ENCODE measurements at regions not wholly inside any gene's neighbourhood (a gene's known extent, or its start where the extent isn't known, plus 50 kb on each side); places are given as distances from the start of the nearest gene placed in this dataset.

DNA sequence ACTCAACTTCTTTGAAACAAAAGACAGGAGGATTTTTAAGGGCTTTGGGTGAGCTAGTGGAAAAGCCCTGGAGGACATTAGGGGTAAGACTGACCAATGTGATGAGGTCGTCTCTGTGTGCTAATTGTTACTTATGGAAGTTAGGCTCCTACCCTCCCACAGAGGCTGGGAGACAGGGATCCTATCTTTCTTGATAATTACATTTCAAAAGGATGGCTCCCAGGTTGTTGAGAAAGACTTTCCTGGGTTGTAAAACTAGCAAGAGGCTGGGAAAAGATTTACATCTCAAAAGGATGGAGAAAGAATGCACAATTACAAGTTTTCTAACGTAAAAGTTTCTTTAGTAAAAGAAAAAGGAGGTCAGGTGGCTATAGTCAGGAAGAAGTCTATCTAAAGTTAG lies 605.8 kb upstream of the GOT2 start:
- Histone ChIP-seq H3K27ac (ENCODE audit: control insufficient read depth, insufficient read depth) (no peak overlapping the region), H3K27me3 (replicated peaks in 1 of 2; ENCODE audit: control insufficient read depth in 2 of 2, insufficient read depth in 2 of 2, low read length in 1 of 2) (no peaks in the 10 kb centered on the region), H3K79me2 (ENCODE audit: control insufficient read depth, insufficient read depth, low read length) (no peaks in the 10 kb centered on the region), H4K20me1 (ENCODE audit: control insufficient read depth, insufficient read depth) (no peaks in the 10 kb centered on the region), H2AFZ (ENCODE audit: control insufficient read depth, low read depth, low read length) (no peak overlapping the region), H3K4me3 (no peak overlapping the region), H3K9ac (ENCODE audit: control insufficient read depth, insufficient read depth, low read length) (no peak overlapping the region), H3K4me2 (ENCODE audit: control insufficient read depth, insufficient read depth) (no peak overlapping the region), H3K36me3 (ENCODE audit: control insufficient read depth in 2 of 2, insufficient read depth in 2 of 2, low read length in 1 of 2) (no peaks in the 10 kb centered on the region), H3K4me1 (ENCODE audit: control insufficient read depth, insufficient read depth, low read length) (no peaks in the 10 kb centered on the region), H3K9me3 (replicated peaks; ENCODE audit: control insufficient read depth, insufficient read depth, low read length) (no peaks in the 10 kb centered on the region)
- 0% methylated on average over 2 of the region's 2 CpGs for WGBS (ENCODE audit: insufficient coverage, insufficient replicate concordance, low lambda C conversion rate, missing lambda C conversion rate)
- no peak for DNase-seq (ENCODE audit: low read depth, low spot score)
- TF ChIP-seq RAD21 (IDR thresholded peaks at IDR 0.05; ENCODE audit: insufficient read depth, low read depth, low read length), result no peak
- TF ChIP-seq, protein P1, sequence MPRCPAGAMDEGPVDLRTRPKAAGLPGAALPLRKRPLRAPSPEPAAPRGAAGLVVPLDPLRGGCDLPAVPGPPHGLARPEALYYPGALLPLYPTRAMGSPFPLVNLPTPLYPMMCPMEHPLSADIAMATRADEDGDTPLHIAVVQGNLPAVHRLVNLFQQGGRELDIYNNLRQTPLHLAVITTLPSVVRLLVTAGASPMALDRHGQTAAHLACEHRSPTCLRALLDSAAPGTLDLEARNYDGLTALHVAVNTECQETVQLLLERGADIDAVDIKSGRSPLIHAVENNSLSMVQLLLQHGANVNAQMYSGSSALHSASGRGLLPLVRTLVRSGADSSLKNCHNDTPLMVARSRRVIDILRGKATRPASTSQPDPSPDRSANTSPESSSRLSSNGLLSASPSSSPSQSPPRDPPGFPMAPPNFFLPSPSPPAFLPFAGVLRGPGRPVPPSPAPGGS (IDR thresholded peaks at IDR 0.05; ENCODE audit: borderline replicate concordance, insufficient read depth, low read depth, low read length, poor library complexity, severe bottlenecking), result no peak
- TF ChIP-seq, protein P2, sequence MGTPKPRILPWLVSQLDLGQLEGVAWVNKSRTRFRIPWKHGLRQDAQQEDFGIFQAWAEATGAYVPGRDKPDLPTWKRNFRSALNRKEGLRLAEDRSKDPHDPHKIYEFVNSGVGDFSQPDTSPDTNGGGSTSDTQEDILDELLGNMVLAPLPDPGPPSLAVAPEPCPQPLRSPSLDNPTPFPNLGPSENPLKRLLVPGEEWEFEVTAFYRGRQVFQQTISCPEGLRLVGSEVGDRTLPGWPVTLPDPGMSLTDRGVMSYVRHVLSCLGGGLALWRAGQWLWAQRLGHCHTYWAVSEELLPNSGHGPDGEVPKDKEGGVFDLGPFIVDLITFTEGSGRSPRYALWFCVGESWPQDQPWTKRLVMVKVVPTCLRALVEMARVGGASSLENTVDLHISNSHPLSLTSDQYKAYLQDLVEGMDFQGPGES (IDR thresholded peaks at IDR 0.05), result no peak
- ChIA-PET SMC1A (ENCODE audit: uncharacterized antibody, unreplicated experiment) (no interaction called here), CTCF (no interaction called here), RAD21 (ENCODE audit: unreplicated experiment) (no interaction called here), POLR2A (no interaction called here)
- FAIRE-seq, result no peak
- BruUV-seq (replicated peaks), result no TSS peak
- intact Hi-C loops (cut with micrococcal nuclease; ENCODE audit: unreplicated experiment) (no loop called here), in situ Hi-C loops (cut with MboI) (loop anchor here (10.0 kb wide), 1 partner anchor 55 kb away; no protein-coding TSS in a partner anchor)
- no peak for ATAC-seq

DNA sequence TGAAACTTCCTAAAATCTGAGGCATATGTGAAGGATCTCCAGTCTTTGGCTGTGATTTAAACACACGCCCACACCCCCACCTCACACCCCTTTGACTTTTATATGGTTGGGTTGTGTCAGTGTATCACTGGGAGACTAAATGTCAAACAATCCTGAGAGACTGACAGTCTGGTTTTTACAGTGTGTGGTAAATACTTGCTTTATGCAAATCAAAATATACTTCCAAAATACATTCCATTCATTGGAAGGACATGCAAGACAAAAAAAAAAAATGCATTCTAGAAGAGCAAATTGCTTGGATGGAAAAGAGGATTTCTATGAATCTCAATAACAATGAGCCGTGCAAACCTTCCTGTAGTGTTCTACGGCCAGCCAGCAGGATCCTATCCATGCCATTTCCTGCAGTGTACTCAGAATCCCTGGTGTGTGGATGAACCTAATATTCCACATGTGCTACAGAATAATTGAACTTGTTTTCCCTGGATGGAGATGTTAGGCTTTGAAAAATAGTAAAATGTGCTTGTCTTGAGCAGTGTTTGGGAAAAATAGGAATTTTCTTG lies 602.1 kb upstream of the GOT2 start:
- POLR2A ChIA-PET, result no interaction called here
- FAIRE-seq (no peak), DNase-seq (ENCODE audit: low read depth, low spot score) (no peak), ATAC-seq (no peak)
- SMC1A ChIA-PET (ENCODE audit: uncharacterized antibody, unreplicated experiment), result no interaction called here
- TF ChIP-seq TARDBP (IDR thresholded peaks at IDR 0.05; ENCODE audit: borderline replicate concordance), result no peak
- TF ChIP-seq IKZF2 (IDR thresholded peaks at IDR 0.05), result no peak
- TF ChIP-seq NBN (IDR thresholded peaks at IDR 0.05), result no peak
- no peak for TF ChIP-seq HDGF (IDR thresholded peaks at IDR 0.05)
- no peak for TF ChIP-seq RFX5 (IDR thresholded peaks at IDR 0.05; ENCODE audit: low read depth, low read length)
- no peak for TF ChIP-seq BHLHE40 (IDR thresholded peaks at IDR 0.05; ENCODE audit: borderline replicate concordance in 1 of 2, low read depth in 2 of 2, low read length in 1 of 2)
- TF ChIP-seq ZNF207 (IDR thresholded peaks at IDR 0.05; ENCODE audit: borderline replicate concordance), result no peak
- no peak for TF ChIP-seq GABPA (IDR thresholded peaks at IDR 0.05; ENCODE audit: low read depth)
- TF ChIP-seq, protein P3, sequence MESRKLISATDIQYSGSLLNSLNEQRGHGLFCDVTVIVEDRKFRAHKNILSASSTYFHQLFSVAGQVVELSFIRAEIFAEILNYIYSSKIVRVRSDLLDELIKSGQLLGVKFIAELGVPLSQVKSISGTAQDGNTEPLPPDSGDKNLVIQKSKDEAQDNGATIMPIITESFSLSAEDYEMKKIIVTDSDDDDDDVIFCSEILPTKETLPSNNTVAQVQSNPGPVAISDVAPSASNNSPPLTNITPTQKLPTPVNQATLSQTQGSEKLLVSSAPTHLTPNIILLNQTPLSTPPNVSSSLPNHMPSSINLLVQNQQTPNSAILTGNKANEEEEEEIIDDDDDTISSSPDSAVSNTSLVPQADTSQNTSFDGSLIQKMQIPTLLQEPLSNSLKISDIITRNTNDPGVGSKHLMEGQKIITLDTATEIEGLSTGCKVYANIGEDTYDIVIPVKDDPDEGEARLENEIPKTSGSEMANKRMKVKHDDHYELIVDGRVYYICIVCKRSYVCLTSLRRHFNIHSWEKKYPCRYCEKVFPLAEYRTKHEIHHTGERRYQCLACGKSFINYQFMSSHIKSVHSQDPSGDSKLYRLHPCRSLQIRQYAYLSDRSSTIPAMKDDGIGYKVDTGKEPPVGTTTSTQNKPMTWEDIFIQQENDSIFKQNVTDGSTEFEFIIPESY (IDR thresholded peaks at IDR 0.05), result no peak
- no peak for TF ChIP-seq STAT1 (conservative IDR thresholded peaks at IDR 0.05)
- no peak for TF ChIP-seq SIN3A (IDR thresholded peaks at IDR 0.05; ENCODE audit: low read depth, low read length)
- no peak for TF ChIP-seq RELA (IDR thresholded peaks at IDR 0.05; ENCODE audit: borderline replicate concordance, partially characterized antibody)
- no peak for TF ChIP-seq RAD21 (IDR thresholded peaks at IDR 0.05; ENCODE audit: insufficient read depth, low read depth, low read length)
- Histone ChIP-seq H3K27ac (ENCODE audit: control insufficient read depth, insufficient read depth) (no peak overlapping the region), H3K9ac (ENCODE audit: control insufficient read depth, insufficient read depth, low read length) (no peak overlapping the region), H3K4me3 (no peak overlapping the region), H3K9me3 (replicated peaks; ENCODE audit: control insufficient read depth, insufficient read depth, low read length) (no peaks in the 10 kb centered on the region), H3K36me3 (ENCODE audit: control insufficient read depth in 2 of 2, insufficient read depth in 2 of 2, low read length in 1 of 2) (no peaks in the 10 kb centered on the region), H2AFZ (ENCODE audit: control insufficient read depth, low read depth, low read length) (no peak overlapping the region), H3K4me1 (ENCODE audit: control insufficient read depth, insufficient read depth, low read length) (no peaks in the 10 kb centered on the region), H3K79me2 (ENCODE audit: control insufficient read depth, insufficient read depth, low read length) (no peaks in the 10 kb centered on the region), H3K27me3 (replicated peaks in 1 of 2; ENCODE audit: control insufficient read depth in 2 of 2, insufficient read depth in 2 of 2, low read length in 1 of 2) (no peaks in the 10 kb centered on the region), H3K4me2 (ENCODE audit: control insufficient read depth, insufficient read depth) (no peak overlapping the region), H4K20me1 (ENCODE audit: control insufficient read depth, insufficient read depth) (no peaks in the 10 kb centered on the region)
- intact Hi-C loops (cut with micrococcal nuclease; ENCODE audit: unreplicated experiment) (no loop called here), in situ Hi-C loops (cut with MboI) (no loop called here)
- no TSS peak for BruUV-seq (replicated peaks)
- WGBS (ENCODE audit: insufficient coverage, insufficient replicate concordance, low lambda C conversion rate, missing lambda C conversion rate), result 5% methylated on average over 3 of the region's 3 CpGs
- CTCF ChIA-PET, result no interaction called here
- RAD21 ChIA-PET (ENCODE audit: unreplicated experiment), result no interaction called here
